GM04504 (cell line): ENCODE measurements at regions not wholly inside any gene's neighbourhood (a gene's known extent, or its start where the extent isn't known, plus 50 kb on each side); places are given as distances from the start of the nearest gene placed in this dataset.
A peak's percentile ranks its signal among the peaks of the same experiment; 100 is the strongest.
"Not testable (repeated sequence)": the region's sequence is repeated elsewhere in the genome, so short reads cannot be mapped to it uniquely, and the experiment has no call there.

ENCODE experiments used
- DNase-seq: peaks from one replicate; pipeline ENCODE4 v3.0.0-alpha.2; 2012; ENCODE audit warnings: low read depth

- DNase-seq, result no peak
Observed at GRCh38 chr2:72078773-72079172, 68.9 kb downstream of the CYP26B1 start.

GRCh38 chr2:72077702-72078169 lies 69.9 kb downstream of the CYP26B1 start:
- no peak for DNase-seq

DNA sequence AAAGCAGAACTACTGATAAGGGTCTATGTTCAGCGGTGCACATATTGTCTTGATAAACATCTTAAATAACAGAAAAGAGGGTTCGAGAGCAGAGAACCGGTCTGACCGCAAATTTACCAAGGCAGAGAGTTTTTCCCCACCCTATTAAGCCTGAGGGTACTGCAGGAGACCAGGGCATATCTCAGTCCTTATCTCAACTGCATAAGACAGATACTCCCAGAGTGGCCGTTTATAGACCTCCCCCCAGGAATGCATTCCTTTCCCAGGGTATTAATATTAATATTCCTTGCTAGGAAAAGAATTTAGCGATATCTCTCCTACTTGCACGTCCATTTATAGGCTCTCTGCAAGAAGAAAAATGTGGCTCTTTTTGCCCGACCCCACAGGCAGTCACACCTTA lies 74.3 kb downstream of the CYP26B1 start:
- DNase-seq, result not testable (repeated sequence)

DNA sequence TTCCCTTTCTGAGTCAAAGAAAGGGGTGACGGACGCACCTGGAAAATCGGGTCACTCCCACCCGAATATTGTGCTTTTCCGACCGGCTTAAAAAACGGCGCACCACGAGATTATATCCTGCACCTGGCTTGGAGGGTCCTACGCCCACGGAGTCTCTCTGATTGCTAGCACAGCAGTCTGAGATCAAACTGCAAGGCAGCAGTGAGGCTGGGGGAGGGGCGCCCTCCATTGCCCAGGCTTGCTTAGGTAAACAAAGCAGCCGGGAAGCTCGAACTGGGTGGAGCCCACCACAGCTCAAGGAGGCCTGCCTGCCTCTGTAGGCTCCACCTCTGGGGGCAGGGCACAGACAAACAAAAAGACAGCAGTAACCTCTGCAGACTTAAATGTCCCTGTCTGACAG lies 83.5 kb downstream of the CYP26B1 start:
- DNase-seq, result not testable (repeated sequence)

DNA sequence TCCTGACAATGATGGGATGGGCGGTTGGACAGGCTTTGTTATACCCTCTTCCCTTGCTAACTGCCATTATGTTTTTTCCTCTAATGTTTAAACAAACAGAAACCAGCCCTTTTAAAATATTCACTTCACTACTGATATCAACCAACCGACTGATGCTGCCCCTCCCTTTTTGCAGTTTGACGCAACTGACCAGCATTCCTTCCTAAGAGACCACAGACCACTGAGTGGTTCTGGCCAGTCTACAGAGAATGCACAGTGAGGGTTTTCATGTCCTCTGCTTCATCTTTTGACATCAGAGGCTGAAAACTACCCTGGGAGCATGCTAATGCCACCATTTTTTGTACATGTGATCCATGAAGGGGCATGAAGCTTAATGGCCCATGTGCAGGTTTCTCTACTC lies 85.3 kb downstream of the CYP26B1 start:
- DNase-seq, result no peak

- DNase-seq, result no peak
Observed at GRCh38 chr2:72057308-72057707, 90.4 kb downstream of the CYP26B1 start.

DNA sequence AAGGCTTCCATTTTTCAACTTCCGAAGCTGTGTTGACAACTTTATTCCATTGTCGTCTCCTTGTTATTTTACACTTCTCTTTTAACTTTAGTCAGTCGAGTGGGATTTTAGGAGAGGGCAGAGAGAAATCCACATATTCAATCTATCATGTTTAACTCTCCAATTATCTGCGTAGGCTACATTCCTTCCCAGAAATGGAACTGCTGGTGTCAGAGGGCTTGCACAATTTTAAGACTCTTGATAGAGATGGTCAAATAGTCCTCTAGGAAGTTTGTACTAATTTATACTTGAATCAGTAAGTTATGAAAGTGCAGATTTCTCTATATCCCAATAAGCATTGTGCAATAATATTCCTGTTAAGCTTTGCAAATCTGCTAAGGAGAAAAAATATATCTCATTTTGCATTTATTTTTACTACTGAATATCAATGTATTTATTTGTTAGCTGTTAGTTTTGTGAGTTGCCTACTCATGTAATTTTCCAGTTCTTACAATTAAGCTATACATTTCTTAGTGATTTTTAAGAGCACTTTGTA lies 95.6 kb downstream of the CYP26B1 start:
- DNase-seq, result no peak

- no peak for DNase-seq
Observed at GRCh38 chr2:72051204-72051603, 96.5 kb downstream of the CYP26B1 start.

GRCh38 chr2:72050734-72051133 lies 96.9 kb downstream of the CYP26B1 start:
- DNase-seq, result no peak

- no peak for DNase-seq
Observed at GRCh38 chr2:72048881-72049477, 98.7 kb downstream of the CYP26B1 start.

DNA sequence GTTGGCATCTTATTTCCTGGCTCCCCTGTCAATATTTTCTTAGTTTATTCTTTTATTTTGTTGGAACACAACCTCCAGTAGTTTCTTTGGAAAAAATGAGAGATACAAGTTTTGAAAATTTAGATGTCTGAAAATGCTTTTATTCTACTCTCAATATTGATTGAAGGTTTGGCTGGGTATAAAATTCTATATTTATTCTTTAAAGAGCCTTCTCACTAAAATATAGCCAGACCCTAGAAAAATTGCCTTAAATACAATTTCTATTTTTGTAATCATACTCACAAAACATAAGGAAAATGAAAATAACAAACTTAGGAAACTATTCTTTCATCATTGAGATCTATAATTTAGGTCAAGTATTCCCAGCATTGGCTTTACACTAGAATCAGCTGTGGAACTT lies 103.7 kb downstream of the CYP26B1 start:
- DNase-seq, result no peak

DNA sequence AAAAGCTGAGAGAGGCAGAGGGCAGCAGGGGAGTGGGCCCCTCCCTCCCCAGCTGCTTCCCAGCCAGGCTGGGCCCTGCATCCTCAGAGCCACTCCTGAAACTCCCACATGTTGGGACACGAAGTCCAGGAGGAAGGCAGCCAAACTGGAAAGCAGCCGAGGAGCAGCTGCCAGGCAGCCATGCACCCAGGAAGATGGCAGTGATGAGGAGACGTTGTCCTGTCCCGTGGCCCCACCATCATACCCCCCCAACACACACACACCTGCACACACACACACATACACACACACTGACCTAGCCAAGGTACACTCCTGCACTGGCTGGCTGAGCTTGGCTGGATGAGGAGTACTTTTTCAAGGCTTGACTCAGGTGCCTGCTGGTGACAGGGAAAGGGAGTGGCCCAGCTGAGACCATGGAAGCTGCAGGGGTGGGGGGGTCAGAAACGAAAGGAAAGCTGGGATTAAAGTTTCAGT lies 106.0 kb downstream of the CYP26B1 start:
- no peak for DNase-seq

- DNase-seq, result no peak
Observed at GRCh38 chr2:72040629-72041571, 106.8 kb downstream of the CYP26B1 start.

DNA sequence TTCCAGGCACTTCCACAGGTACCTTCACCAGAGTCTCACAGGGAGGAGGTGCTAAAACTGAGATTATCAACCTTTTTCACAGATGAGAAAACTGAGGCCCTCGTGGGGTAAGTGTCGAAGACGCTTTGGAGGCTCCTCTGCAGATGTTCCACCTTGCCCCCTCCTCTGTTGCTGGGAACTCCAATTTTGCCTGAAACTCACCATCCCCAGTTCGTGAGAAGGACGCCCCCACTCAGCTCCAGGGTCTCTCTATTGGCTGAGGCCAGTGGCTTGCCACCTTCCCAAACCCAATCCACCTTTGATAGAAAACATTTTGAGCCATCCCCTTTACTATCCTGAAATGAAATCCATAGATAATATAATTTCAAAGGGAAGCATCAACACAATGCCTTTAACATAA lies 109.1 kb downstream of the CYP26B1 start:
- no peak for DNase-seq

GRCh38 chr2:72037261-72037666 lies 110.4 kb downstream of the CYP26B1 start:
- DNase-seq, result no peak

GRCh38 chr2:72036595-72036994 lies 111.1 kb downstream of the CYP26B1 start:
- DNase-seq, result no peak

GRCh38 chr2:72036173-72036545 lies 111.5 kb downstream of the CYP26B1 start:
- DNase-seq, result no peak

DNA sequence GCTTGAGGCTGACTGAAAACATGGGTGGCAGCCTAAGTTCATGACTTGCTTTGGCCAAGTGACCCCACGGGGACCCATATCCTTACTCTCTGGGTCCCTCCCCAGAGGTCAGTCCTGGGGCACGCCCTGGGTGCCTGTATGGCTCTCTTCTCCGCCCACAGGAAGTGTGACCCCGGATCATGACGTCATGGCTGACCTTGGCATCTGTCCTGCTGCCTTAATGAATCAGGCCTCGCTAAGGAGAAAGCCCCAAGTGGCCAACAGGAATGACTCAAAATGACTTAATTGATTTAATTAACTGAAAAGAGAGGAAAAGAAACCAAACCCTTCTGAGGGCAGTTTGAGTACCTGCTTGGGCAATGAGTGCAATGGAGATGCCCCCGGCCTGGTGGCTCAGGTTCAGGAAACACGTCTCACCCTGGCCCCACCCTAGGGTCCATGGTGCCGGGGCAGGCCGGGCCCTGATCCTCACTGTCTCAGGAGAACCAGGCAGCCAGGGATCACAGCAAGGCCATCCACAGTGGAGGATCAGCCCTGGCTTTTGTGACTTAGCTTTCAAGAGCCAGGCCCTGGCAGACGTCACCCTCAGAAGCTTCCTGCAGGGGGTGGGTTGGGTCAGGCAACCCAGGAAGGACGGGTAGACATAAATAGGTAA lies 112.0 kb downstream of the CYP26B1 start:
- peak; percentile 4 for DNase-seq

DNA sequence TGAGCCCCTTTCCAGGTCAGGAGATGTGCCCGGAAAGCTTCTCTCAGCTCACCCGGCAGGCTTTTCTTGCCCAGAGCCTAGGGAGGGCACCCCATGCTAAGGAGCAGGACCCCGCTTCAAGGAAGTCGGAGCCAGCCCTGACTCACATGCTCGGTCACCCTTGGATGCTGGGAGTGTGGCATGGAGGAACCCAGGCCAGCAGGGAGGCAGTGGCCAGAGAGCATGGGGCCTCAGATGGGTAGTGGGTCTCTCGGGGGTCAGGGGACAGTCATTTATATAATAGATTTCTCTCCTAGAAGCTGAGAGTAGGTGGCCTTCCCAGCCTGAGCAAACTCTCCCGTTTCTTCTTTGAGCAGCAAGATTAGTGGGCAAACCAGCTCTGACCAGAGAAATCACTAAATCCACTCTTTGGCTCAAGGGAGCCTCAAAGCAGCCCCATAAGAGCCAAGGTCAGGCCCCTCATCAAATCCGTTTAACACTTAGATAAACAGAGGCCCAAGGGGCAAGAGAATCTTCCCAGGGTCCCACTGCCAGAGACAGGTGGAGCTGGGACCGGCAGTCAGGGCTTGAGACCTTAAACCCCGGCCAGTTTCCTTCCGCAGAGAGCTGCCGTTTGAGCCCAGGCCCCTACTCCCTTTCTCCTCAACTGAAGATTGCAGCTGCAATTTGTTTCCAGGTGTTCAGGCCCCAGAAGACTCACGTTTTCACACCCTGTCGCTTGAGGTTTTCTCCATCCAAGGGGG lies 113.1 kb downstream of the CYP26B1 start:
- no peak for DNase-seq

DNA sequence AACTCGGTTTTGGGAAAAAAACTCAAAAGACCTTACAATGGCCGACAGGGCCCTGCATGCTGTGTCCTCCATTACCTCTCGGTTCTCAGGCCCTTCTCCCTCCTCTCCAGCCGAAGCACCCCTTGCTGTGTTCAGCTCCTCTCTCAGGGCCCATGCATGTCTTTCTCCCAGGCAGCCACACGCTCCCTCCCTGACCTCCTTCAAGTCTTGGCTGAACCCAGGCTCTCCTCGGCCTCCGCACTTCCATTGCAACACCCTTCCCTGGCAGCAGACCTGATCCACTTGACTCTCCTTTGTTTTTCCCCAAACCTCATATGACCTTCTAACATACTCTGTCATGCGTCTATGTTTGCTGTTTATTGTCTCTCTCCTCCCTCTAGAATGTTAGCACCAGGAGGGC lies 114.0 kb downstream of the CYP26B1 start:
- DNase-seq, result no peak

GRCh38 chr2:72032481-72033041 lies 115.1 kb downstream of the CYP26B1 start:
- no peak for DNase-seq
